GM12878 (cell line): ENCODE measurements at regions not wholly inside any gene's neighbourhood (a gene's known extent, or its start where the extent isn't known, plus 50 kb on each side); places are given as distances from the start of the nearest gene placed in this dataset.

Experiments
- ATAC-seq: fragments of 200-7000 bp; cut with Tn5 transposase; 3 replicates; pipeline ENCODE4 v1.9.1; 2020; ENCODE audit warnings: mild to moderate bottlenecking, moderate library complexity
- BruUV-seq: library from RNA; stranded (reverse); fragments of 400-500 nt; replicated peaks from 2 replicates; lab custom pipeline; 2021; lab: Mats Ljungman, UMichigan
- CTCF ChIA-PET: fragments of 300-600 bp; sonication (Branson Sonifier 250); formaldehyde crosslinking; extraction: SDS; loops from one replicate; lab custom pipeline; 2021; ENCODE audit warnings: inconsistent platforms; lab: Yijun Ruan, JAX
- POLR2A ChIA-PET: fragments of 350-600 bp; formaldehyde crosslinking; extraction: SDS; loops from one replicate; lab custom pipeline; 2021; ENCODE audit warnings: inconsistent platforms; lab: Charles Lee
- RAD21 ChIA-PET: fragments of 300-600 bp; sonication (Branson Sonifier 250); formaldehyde crosslinking; loops from one replicate; lab custom pipeline; 2023; ENCODE audit warnings: antibody characterized with exemption; ENCODE audit not compliant: unreplicated experiment; lab: Charles Lee
- SMC1A ChIA-PET: fragments of 300-600 bp; sonication (Branson Sonifier 250); formaldehyde crosslinking; loops from one replicate; lab custom pipeline; 2023; ENCODE audit not compliant: unreplicated experiment, uncharacterized antibody; lab: Charles Lee
- DNase-seq: peaks from one replicate; pipeline ENCODE4 v3.0.0-alpha.2; 2011; ENCODE audit warnings: low read depth, low spot score
- FAIRE-seq: peaks from 3 replicates; lab custom pipeline; 2011; peaks lifted over from hg19 to GRCh38; lab: Jason Lieb, UNC
- H2AFZ ChIP-seq: 2 replicates; pipeline ENCODE4 v1.6.0; 2011; ENCODE audit warnings: low read depth, low read length, control low read depth; ENCODE audit not compliant: control insufficient read depth
- H3K27ac ChIP-seq: 2 replicates; pipeline ENCODE4 v1.5.1; 2011; ENCODE audit warnings: control low read depth; ENCODE audit not compliant: control insufficient read depth, insufficient read depth
- H3K27me3 ChIP-seq, 2 experiments: replicated peaks in 1 of 2; 2 replicates each; pipeline versions ENCODE4 v1.6.0 to v1.6.1; 2011; ENCODE audit warnings: low read length in 1 of 2; ENCODE audit not compliant: control insufficient read depth in 2 of 2, insufficient read depth in 2 of 2
- H3K36me3 ChIP-seq, 2 experiments: 2 replicates each; pipeline ENCODE4 v1.5.1; 2011; ENCODE audit warnings: low read length in 1 of 2; ENCODE audit not compliant: control insufficient read depth in 2 of 2, insufficient read depth in 2 of 2
- H3K4me1 ChIP-seq: 2 replicates; pipeline ENCODE4 v1.6.1; 2011; ENCODE audit warnings: mild to moderate bottlenecking, low read length, moderate library complexity, mixed read lengths; ENCODE audit not compliant: control insufficient read depth, insufficient read depth
- H3K4me2 ChIP-seq: 2 replicates; pipeline ENCODE4 v1.6.0; 2011; ENCODE audit warnings: control low read depth; ENCODE audit not compliant: control insufficient read depth, insufficient read depth
- H3K4me3 ChIP-seq: fragments of 200-600 bp; sonication (generic); 2 replicates; pipeline ENCODE4 v1.5.1; 2016
- H3K79me2 ChIP-seq: 2 replicates; pipeline ENCODE4 v1.6.0; 2011; ENCODE audit warnings: low read length; ENCODE audit not compliant: control insufficient read depth, insufficient read depth
- H3K9ac ChIP-seq: 2 replicates; pipeline ENCODE4 v1.8.0; 2011; ENCODE audit warnings: low read length, control low read depth, mixed read lengths; ENCODE audit not compliant: control insufficient read depth, insufficient read depth
- H3K9me3 ChIP-seq: replicated peaks from 3 replicates; pipeline ENCODE4 v1.5.1; 2011; ENCODE audit warnings: mild to moderate bottlenecking, low read length; ENCODE audit not compliant: control insufficient read depth, insufficient read depth
- H4K20me1 ChIP-seq: 2 replicates; pipeline ENCODE4 v1.6.0; 2011; ENCODE audit not compliant: control insufficient read depth, insufficient read depth
- ATF7 ChIP-seq: fragments of 450-650 bp; IDR thresholded peaks from 2 replicates; pipeline ENCODE4 v1.6.1; 2016; ENCODE audit warnings: low read depth, mild to moderate bottlenecking
- BCL11A ChIP-seq: IDR thresholded peaks from 2 replicates; pipeline ENCODE4 v1.6.1; 2011; ENCODE audit warnings: low read depth, low read length
- BCL3 ChIP-seq: IDR thresholded peaks from 2 replicates; pipeline ENCODE4 v1.6.1; 2011; ENCODE audit warnings: borderline replicate concordance, low read depth, mild to moderate bottlenecking, moderate library complexity, low read length; ENCODE audit not compliant: insufficient read depth, poor library complexity, severe bottlenecking
- CBFB ChIP-seq: IDR thresholded peaks from 2 replicates; pipeline ENCODE4 v1.6.1; 2016; ENCODE audit warnings: antibody characterized with exemption, low read depth
- CREB1 ChIP-seq: IDR thresholded peaks from 2 replicates; pipeline ENCODE4 v1.6.1; 2012; ENCODE audit warnings: low read depth, mild to moderate bottlenecking, inconsistent platforms
- GABPA ChIP-seq: IDR thresholded peaks from 2 replicates; pipeline ENCODE4 v1.6.1; 2014; ENCODE audit warnings: antibody characterized with exemption, low read depth, mild to moderate bottlenecking, inconsistent platforms
- IKZF1 ChIP-seq: fragments of 450-650 bp; conservative IDR thresholded peaks from 2 replicates; pipeline ENCODE4 v1.6.1; 2017; ENCODE audit warnings: antibody characterized with exemption, mild to moderate bottlenecking
- MEF2B ChIP-seq: fragments of 450-650 bp; IDR thresholded peaks from 2 replicates; pipeline ENCODE4 v1.6.1; 2018; ENCODE audit warnings: mild to moderate bottlenecking, moderate library complexity; ENCODE audit not compliant: partially characterized antibody, poor library complexity, severe bottlenecking
- MYC ChIP-seq: IDR thresholded peaks from 2 replicates; pipeline ENCODE4 v1.6.1; 2011; ENCODE audit warnings: mild to moderate bottlenecking, low read length, moderate library complexity, inconsistent platforms; ENCODE audit not compliant: insufficient read depth, insufficient replicate concordance, insufficient read length, severe bottlenecking
- NR2C2 ChIP-seq: IDR thresholded peaks from 2 replicates; pipeline ENCODE4 v1.6.1; 2011; ENCODE audit warnings: borderline replicate concordance, low read depth; ENCODE audit not compliant: control insufficient read depth, insufficient read length
- NR2F1 ChIP-seq: fragments of 450-650 bp; conservative IDR thresholded peaks from 2 replicates; pipeline ENCODE4 v1.6.1; 2017; ENCODE audit warnings: mild to moderate bottlenecking
- PKNOX1 ChIP-seq: fragments of 450-650 bp; IDR thresholded peaks from 2 replicates; pipeline ENCODE4 v1.6.1; 2016; ENCODE audit warnings: mild to moderate bottlenecking
- PML ChIP-seq: IDR thresholded peaks from 2 replicates; pipeline ENCODE4 v1.6.1; 2012; ENCODE audit warnings: low read length, inconsistent platforms
- SP1 ChIP-seq: IDR thresholded peaks from one replicate; pipeline ENCODE4 v1.6.1; 2011; ENCODE audit warnings: low read depth, low read length
- SREBF2 ChIP-seq: IDR thresholded peaks from 2 replicates; pipeline ENCODE4 v1.6.1; 2012; ENCODE audit warnings: mild to moderate bottlenecking, low read length
- ZNF207 ChIP-seq: fragments of 450-650 bp; IDR thresholded peaks from 2 replicates; pipeline ENCODE4 v1.6.1; 2014; ENCODE audit warnings: antibody characterized with exemption, mild to moderate bottlenecking, borderline replicate concordance
- ZSCAN29 ChIP-seq: fragments of 450-650 bp; IDR thresholded peaks from 2 replicates; pipeline ENCODE4 v1.6.1; 2017; ENCODE audit warnings: mild to moderate bottlenecking, moderate library complexity
- WGBS: methylation state at CpG from one replicate; pipeline ENCODE4 v1.1.6; 2016; ENCODE audit warnings: low lambda C conversion rate; ENCODE audit not compliant: insufficient replicate concordance, insufficient coverage; ENCODE audit errors: missing lambda C conversion rate; 5-methylcytosine and 5-hydroxymethylcytosine counted together
- in situ Hi-C: fragments of 300-500 bp; cut with MboI; formaldehyde crosslinking; loops from 9 replicates; pipeline ENCODE4 v1.14.3; 2018; ENCODE audit warnings: mixed read lengths
- intact Hi-C: fragments of 100-400 bp; cut with micrococcal nuclease; formaldehyde crosslinking; loops from one replicate; pipeline ENCODE4 v1.14.2; 2022; ENCODE audit not compliant: unreplicated experiment
- TF ChIP-seq, protein P1 (sequence below): IDR thresholded peaks from 2 replicates; pipeline ENCODE4 v1.6.1; 2012; ENCODE audit warnings: low read depth, low read length, improper control_type of control experiment
- TF ChIP-seq, protein P2 (sequence below): fragments of 450-650 bp; IDR thresholded peaks from 2 replicates; pipeline ENCODE4 v1.6.1; 2018; ENCODE audit warnings: borderline replicate concordance, mild to moderate bottlenecking; ENCODE audit not compliant: partially characterized antibody

DNA sequence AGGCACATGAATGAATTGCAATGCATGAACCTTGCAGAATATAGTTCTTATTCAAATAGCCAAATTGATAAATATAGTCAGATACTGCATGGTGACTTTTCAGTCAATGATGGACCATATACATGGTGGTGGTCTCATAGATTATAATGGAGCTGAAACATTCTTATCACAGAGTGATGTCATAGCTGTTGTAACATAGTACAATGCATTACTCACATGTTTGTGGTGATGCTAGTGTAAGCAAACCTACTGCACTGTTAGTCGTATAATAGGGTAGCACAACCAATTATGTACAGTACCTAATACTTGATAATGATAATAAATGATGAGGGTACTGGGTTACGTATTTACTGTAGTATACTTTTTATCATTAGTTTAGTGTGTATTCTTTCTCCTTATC is 280.3 kb downstream of the BCAT1 start:
- H2AFZ ChIP-seq, result no peak overlapping the region
- FAIRE-seq, result no peak
- no peaks in the 10 kb centered on the region; a peak in 1 of 4 replicates for H3K27me3 ChIP-seq
- ChIA-PET CTCF (no interaction called here), RAD21 (no interaction called here)
- H3K36me3 ChIP-seq, result no peaks in the 10 kb centered on the region
- TF ChIP-seq NR2C2 (no peak), ATF7 (no peak), PKNOX1 (no peak), MYC (no peak), CBFB (no peak), ZNF207 (no peak), BCL11A (no peak), CREB1 (no peak), ZSCAN29 (no peak), PML (no peak), SP1 (no peak), MEF2B (no peak), IKZF1 (no peak), SREBF2 (no peak), GABPA (no peak), NR2F1 (no peak), BCL3 (no peak)
- TF ChIP-seq, protein P1, sequence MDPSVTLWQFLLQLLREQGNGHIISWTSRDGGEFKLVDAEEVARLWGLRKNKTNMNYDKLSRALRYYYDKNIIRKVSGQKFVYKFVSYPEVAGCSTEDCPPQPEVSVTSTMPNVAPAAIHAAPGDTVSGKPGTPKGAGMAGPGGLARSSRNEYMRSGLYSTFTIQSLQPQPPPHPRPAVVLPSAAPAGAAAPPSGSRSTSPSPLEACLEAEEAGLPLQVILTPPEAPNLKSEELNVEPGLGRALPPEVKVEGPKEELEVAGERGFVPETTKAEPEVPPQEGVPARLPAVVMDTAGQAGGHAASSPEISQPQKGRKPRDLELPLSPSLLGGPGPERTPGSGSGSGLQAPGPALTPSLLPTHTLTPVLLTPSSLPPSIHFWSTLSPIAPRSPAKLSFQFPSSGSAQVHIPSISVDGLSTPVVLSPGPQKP, result no peak
- TF ChIP-seq, protein P2, sequence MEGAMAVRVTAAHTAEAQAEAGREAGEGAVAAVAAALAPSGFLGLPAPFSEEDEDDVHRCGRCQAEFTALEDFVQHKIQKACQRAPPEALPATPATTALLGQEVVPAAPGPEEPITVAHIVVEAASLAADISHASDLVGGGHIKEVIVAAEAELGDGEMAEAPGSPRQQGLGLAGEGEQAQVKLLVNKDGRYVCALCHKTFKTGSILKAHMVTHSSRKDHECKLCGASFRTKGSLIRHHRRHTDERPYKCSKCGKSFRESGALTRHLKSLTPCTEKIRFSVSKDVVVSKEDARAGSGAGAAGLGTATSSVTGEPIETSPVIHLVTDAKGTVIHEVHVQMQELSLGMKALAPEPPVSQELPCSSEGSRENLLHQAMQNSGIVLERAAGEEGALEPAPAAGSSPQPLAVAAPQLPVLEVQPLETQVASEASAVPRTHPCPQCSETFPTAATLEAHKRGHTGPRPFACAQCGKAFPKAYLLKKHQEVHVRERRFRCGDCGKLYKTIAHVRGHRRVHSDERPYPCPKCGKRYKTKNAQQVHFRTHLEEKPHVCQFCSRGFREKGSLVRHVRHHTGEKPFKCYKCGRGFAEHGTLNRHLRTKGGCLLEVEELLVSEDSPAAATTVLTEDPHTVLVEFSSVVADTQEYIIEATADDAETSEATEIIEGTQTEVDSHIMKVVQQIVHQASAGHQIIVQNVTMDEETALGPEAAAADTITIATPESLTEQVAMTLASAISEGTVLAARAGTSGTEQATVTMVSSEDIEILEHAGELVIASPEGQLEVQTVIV, result no peak
- TF ChIP-seq, all 136 proteins: peak for 0
- Histone ChIP-seq H3K79me2 (no peaks in the 10 kb centered on the region), H3K9ac (no peak overlapping the region), H3K4me3 (no peak overlapping the region), H3K9me3 (no peaks in the 10 kb centered on the region), H4K20me1 (no peaks in the 10 kb centered on the region), H3K27ac (no peak overlapping the region), H3K4me2 (no peak overlapping the region), H3K4me1 (no peaks in the 10 kb centered on the region)
- ATAC-seq, result no peak
- 49% methylated on average over 2 of the region's 2 CpGs for WGBS
- intact Hi-C loops, result no loop called here
- ChIA-PET POLR2A (no interaction called here), SMC1A (no interaction called here)
- no peak for DNase-seq
- in situ Hi-C loops, result no loop called here
- no TSS peak for BruUV-seq
